CD14-positive monocyte (primary cell): ENCODE measurements at regions not wholly inside any gene's neighbourhood (a gene's known extent, or its start where the extent isn't known, plus 50 kb on each side); places are given as distances from the start of the nearest gene placed in this dataset.

Source experiments
- DNase-seq, 3 donors: peaks; one replicate each; pipeline ENCODE4 v3.0.0-alpha.2; 2011 to 2022
- H2AFZ ChIP-seq: 2 replicates; pipeline ENCODE4 v1.6.0; 2012; ENCODE audit warnings: mild to moderate bottlenecking, low read depth, low read length, inconsistent platforms; ENCODE audit not compliant: insufficient read depth, poor library complexity, severe bottlenecking
- H3K27ac ChIP-seq, 2 donors: 1 replicate in 1 of 2; 2 replicates in 1 of 2; pipeline ENCODE4 v1.5.1; 2012 to 2013; ENCODE audit warnings: low read length in 2 of 2, control low read depth in 1 of 2, inconsistent platforms in 1 of 2, low read depth in 1 of 2, mild to moderate bottlenecking in 1 of 2
- H3K27me3 ChIP-seq, 2 donors: one replicate each; pipeline versions ENCODE4 v1.6.0 to v1.6.1; 2011 to 2013; ENCODE audit warnings: low read length in 2 of 2; ENCODE audit not compliant: control insufficient read depth in 2 of 2, insufficient read depth in 2 of 2
- H3K36me3 ChIP-seq, 2 donors: replicated peaks in 1 of 2; 1 replicate in 1 of 2; 2 replicates in 1 of 2; pipeline versions ENCODE4 v1.5.1 to v1.6.1; 2012 to 2013; ENCODE audit warnings: low read length in 2 of 2, control low read depth in 1 of 2, inconsistent platforms in 1 of 2, mild to moderate bottlenecking in 1 of 2; ENCODE audit not compliant: insufficient read depth in 2 of 2, control insufficient read depth in 1 of 2
- H3K4me1 ChIP-seq, 2 donors: 1 replicate in 1 of 2; 2 replicates in 1 of 2; pipeline versions ENCODE4 v1.5.1 to v1.6.1; 2012 to 2013; ENCODE audit warnings: low read length in 2 of 2, control low read depth in 1 of 2, inconsistent platforms in 1 of 2, mild to moderate bottlenecking in 1 of 2, moderate library complexity in 1 of 2; ENCODE audit not compliant: insufficient read depth in 2 of 2, control insufficient read depth in 1 of 2
- H3K4me2 ChIP-seq: replicated peaks from 2 replicates; pipeline ENCODE3; 2012; ENCODE audit warnings: low read length, moderate library complexity, mild to moderate bottlenecking; ENCODE audit not compliant: poor library complexity, severe bottlenecking; ENCODE audit errors: extremely low read depth
- H3K4me3 ChIP-seq, 3 experiments: fragments of 200-600 bp in 1 of 3; sonication (generic) in 1 of 3; replicated peaks in 1 of 3; 1 replicate in 2 of 3; 2 replicates in 1 of 3; pipeline ENCODE4 v1.5.1; 2011 to 2013; ENCODE audit warnings: low read length in 3 of 3, mild to moderate bottlenecking in 3 of 3, control low read depth in 2 of 3, low read depth in 2 of 3, inconsistent platforms in 1 of 3, moderate library complexity in 1 of 3
- H3K79me2 ChIP-seq: 2 replicates; pipeline ENCODE4 v1.6.0; 2012; ENCODE audit warnings: mild to moderate bottlenecking, control low read depth, inconsistent platforms, low read length, moderate library complexity; ENCODE audit not compliant: insufficient read depth
- H3K9ac ChIP-seq: 2 replicates; pipeline ENCODE4 v1.6.0; 2017; ENCODE audit warnings: low read length, mild to moderate bottlenecking; ENCODE audit not compliant: insufficient read depth, poor library complexity, severe bottlenecking
- H3K9me3 ChIP-seq, 2 donors: replicated peaks in 1 of 2; 1 replicate in 1 of 2; 2 replicates in 1 of 2; pipeline versions ENCODE4 v1.5.1 to v1.6.1; 2012 to 2013; ENCODE audit warnings: low read length in 2 of 2, control low read depth in 1 of 2; ENCODE audit not compliant: control insufficient read depth in 1 of 2, insufficient read depth in 1 of 2
- H4K20me1 ChIP-seq: 2 replicates; pipeline ENCODE4 v1.6.0; 2012; ENCODE audit warnings: mild to moderate bottlenecking, low read length, control low read depth, moderate library complexity; ENCODE audit not compliant: insufficient read depth
- H3K27ac Mint-ChIP-seq, 7 donors: one replicate each; pipeline ENCODE4 v1.8.0; 2020; ENCODE audit warnings: mild to moderate bottlenecking in 7 of 7, mixed read lengths in 7 of 7, moderate library complexity in 6 of 7, inconsistent platforms in 2 of 7
- H3K27me3 Mint-ChIP-seq, 3 donors: one replicate each; pipeline ENCODE4 v1.8.0; 2021 to 2022; ENCODE audit warnings: low read depth in 3 of 3, mild to moderate bottlenecking in 3 of 3, mixed read lengths in 3 of 3, moderate library complexity in 3 of 3, inconsistent platforms in 1 of 3
- H3K36me3 Mint-ChIP-seq, 2 donors: one replicate each; pipeline ENCODE4 v1.8.0; 2020; ENCODE audit warnings: mixed read lengths in 2 of 2, inconsistent platforms in 1 of 2, mild to moderate bottlenecking in 1 of 2
- H3K4me1 Mint-ChIP-seq: one replicate; pipeline ENCODE4 v1.8.0; 2020; ENCODE audit warnings: mild to moderate bottlenecking, mixed read lengths
- H3K4me3 Mint-ChIP-seq, 2 donors: one replicate each; pipeline ENCODE4 v1.8.0; 2020; ENCODE audit warnings: mild to moderate bottlenecking in 2 of 2, mixed read lengths in 2 of 2, moderate library complexity in 1 of 2
- H3K9me3 Mint-ChIP-seq, 7 donors: one replicate each; pipeline ENCODE4 v1.8.0; 2020 to 2022; ENCODE audit warnings: mixed read lengths in 7 of 7, mild to moderate bottlenecking in 6 of 7, moderate library complexity in 6 of 7, inconsistent platforms in 2 of 7
- CTCF ChIP-seq: fragments of 200-600 bp; IDR thresholded peaks from one replicate; pipeline ENCODE4 v1.8.0; 2022; ENCODE audit warnings: antibody characterized with exemption, mild to moderate bottlenecking
- WGBS: methylation state at CpG from one replicate; pipeline ENCODE4 v1.1.5; 2013; ENCODE audit warnings: missing lambda C conversion rate; ENCODE audit not compliant: insufficient coverage; 5-methylcytosine and 5-hydroxymethylcytosine counted together
- intact Hi-C, 2 donors: fragments of 100-400 bp; cut with micrococcal nuclease; formaldehyde crosslinking; loops; one replicate each; pipeline versions ENCODE4 v1.15.0 to v1.15.1; 2023

DNA sequence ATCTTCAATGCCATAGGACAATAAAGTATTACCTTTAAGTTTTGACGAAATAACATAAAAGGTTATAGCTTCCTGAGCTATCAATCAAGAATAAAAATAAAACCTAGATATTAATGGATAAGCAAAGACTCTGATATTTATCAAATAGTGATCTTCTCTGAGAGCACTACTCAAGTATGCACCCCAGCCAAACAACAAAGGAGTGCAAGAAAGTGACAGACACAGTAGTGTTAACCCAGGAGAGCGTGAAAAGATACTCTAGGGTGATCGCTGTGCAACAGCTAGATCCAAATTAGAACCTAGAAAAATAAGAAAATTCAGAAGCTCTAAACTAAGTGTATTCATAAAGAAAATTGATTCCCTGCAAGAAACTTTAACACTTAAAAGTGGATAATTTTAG is 83.5 kb upstream of the CDYL start:
- H3K27me3 ChIP-seq: no peaks in the 10 kb centered on the region
- no peak overlapping the region for H3K4me3 Mint-ChIP-seq
- no peaks in the 10 kb centered on the region for H3K36me3 ChIP-seq
- TF ChIP-seq CTCF: no peak
- H4K20me1 ChIP-seq: no peaks in the 10 kb centered on the region
- no peak overlapping the region for H3K4me2 ChIP-seq
- H3K27me3 Mint-ChIP-seq: peaks cover 0 to 5% (median 5%) of the 10 kb centered on the region in 3 donors
- peaks cover 0 to 2% of the 10 kb centered on the region in 2 donors for H3K9me3 ChIP-seq
- no peak overlapping the region for H3K27ac ChIP-seq
- no peak overlapping the region for H2AFZ ChIP-seq
- H3K4me3 ChIP-seq: no peak overlapping the region
- no peaks in the 10 kb centered on the region for H3K36me3 Mint-ChIP-seq
- H3K4me1 Mint-ChIP-seq: peaks cover 23% of the 10 kb centered on the region
- H3K9ac ChIP-seq: no peak overlapping the region
- H3K4me1 ChIP-seq: peaks cover 14 to 26% of the 10 kb centered on the region in 2 donors
- DNase-seq: no peak
- peaks cover 6 to 19% (median 12%) of the 10 kb centered on the region in 7 donors for H3K9me3 Mint-ChIP-seq
- H3K79me2 ChIP-seq: no peaks in the 10 kb centered on the region
- intact Hi-C loops: no loop called here
- no peak overlapping the region for H3K27ac Mint-ChIP-seq
- WGBS: no CpG with 5 or more reads among the region's 3 CpGs

GRCh38 chr6:4687989-4688947 is 87.9 kb upstream of the CDYL start:
- intact Hi-C loops: loop anchor here in 1 of 2 donors (10.0 kb wide), 1 partner anchor 87 kb away; the partner anchor contains the start of gene CDYL
- Mint-ChIP-seq H3K27ac (peak overlapping the region; percentile 95 to 99 (median 97)), H3K9me3 (peaks cover 5 to 13% (median 7%) of the 10 kb centered on the region in 7 donors), H3K36me3 (peaks cover 0 to 4% of the 10 kb centered on the region in 2 donors), H3K27me3 (peaks cover 1 to 6% (median 2%) of the 10 kb centered on the region in 3 donors), H3K4me1 (peaks cover 23% of the 10 kb centered on the region), H3K4me3 (peak overlapping the region; percentile 58 to 94)
- Histone ChIP-seq H3K27ac (peak overlapping the region; percentile 58 to 92), H3K36me3 (no peaks in the 10 kb centered on the region), H3K4me2 (peak overlapping the region; percentile 58), H3K4me1 (peaks cover 17 to 23% of the 10 kb centered on the region in 2 donors), H3K9me3 (peaks cover 0 to 2% of the 10 kb centered on the region in 2 donors), H3K4me3 (peak overlapping the region; percentile 36 to 69 (median 49)), H2AFZ (peak overlapping the region; percentile 36), H3K27me3 (no peaks in the 10 kb centered on the region), H3K9ac (peak overlapping the region; percentile 64), H4K20me1 (no peaks in the 10 kb centered on the region), H3K79me2 (no peaks in the 10 kb centered on the region)
- peak; percentile 84 to 90 (median 84) for DNase-seq
- no peak for TF ChIP-seq CTCF
- WGBS: 74% methylated on average over 4 of the region's 14 CpGs
